ENCODE measurements at regions not wholly inside any gene's neighbourhood (a gene's known extent, or its start where the extent isn't known, plus 50 kb on each side); places are given as distances from the start of the nearest gene placed in this dataset.

- TF ChIP-seq CTCF (IDR thresholded peaks at IDR 0.05) (no peak), POLR2A (IDR thresholded peaks at IDR 0.05) (no peak)
Measured at GRCh38 chr2:48257456-48257855, 57.0 kb upstream of the FOXN2 start.
